ENCODE measurements at regions not wholly inside any gene's neighbourhood (a gene's known extent, or its start where the extent isn't known, plus 50 kb on each side); places are given as distances from the start of the nearest gene placed in this dataset.

- TF ChIP-seq CTCF (IDR thresholded peaks at IDR 0.05) = no peak
- no peak for TF ChIP-seq ZFX (IDR thresholded peaks at IDR 0.05; ENCODE audit: borderline replicate concordance)
Measured at GRCh38 chr7:10036693-10037092, 937.0 kb upstream of the PHF14 start.
